Neuronal stem cell (in vitro differentiated cells): ENCODE measurements at regions not wholly inside any gene's neighbourhood (a gene's known extent, or its start where the extent isn't known, plus 50 kb on each side); places are given as distances from the start of the nearest gene placed in this dataset.

Experiments
- DNase-seq: peaks from one replicate; pipeline ENCODE4 v3.0.0-alpha.2; 2013; ENCODE audit warnings: low spot score
- H2AFZ ChIP-seq: one replicate; pipeline ENCODE4 v1.6.1; 2013; ENCODE audit warnings: mild to moderate bottlenecking, low read length, inconsistent platforms
- H2AK5ac ChIP-seq: 2 replicates; pipeline ENCODE4 v1.6.1; 2013; ENCODE audit warnings: low read depth, mild to moderate bottlenecking, inconsistent platforms, low read length, moderate library complexity, mixed read lengths
- H2BK120ac ChIP-seq: 2 replicates; pipeline ENCODE4 v1.6.1; 2013; ENCODE audit warnings: low read depth, mild to moderate bottlenecking, inconsistent platforms, low read length, moderate library complexity, mixed read lengths
- H2BK12ac ChIP-seq: one replicate; pipeline ENCODE4 v1.6.1; 2013; ENCODE audit warnings: low read length, inconsistent platforms
- H2BK15ac ChIP-seq: 2 replicates; pipeline ENCODE4 v1.6.1; 2013; ENCODE audit warnings: mild to moderate bottlenecking, low read length, inconsistent platforms, mixed read lengths
- H2BK5ac ChIP-seq: one replicate; pipeline ENCODE4 v1.6.1; 2013; ENCODE audit warnings: inconsistent platforms, mild to moderate bottlenecking, low read length, moderate library complexity
- H3K14ac ChIP-seq: one replicate; pipeline ENCODE4 v1.6.1; 2013; ENCODE audit warnings: low read length, inconsistent platforms
- H3K18ac ChIP-seq: 2 replicates; pipeline ENCODE4 v1.6.1; 2013; ENCODE audit warnings: low read length, inconsistent platforms
- H3K23ac ChIP-seq: 2 replicates; pipeline ENCODE4 v1.6.1; 2013; ENCODE audit warnings: low read depth, mild to moderate bottlenecking, mixed read lengths, low read length, inconsistent platforms; ENCODE audit not compliant: poor library complexity
- H3K27ac ChIP-seq: replicated peaks from 3 replicates; pipeline ENCODE4 v1.5.1; 2013; ENCODE audit warnings: low read length, inconsistent platforms
- H3K27me3 ChIP-seq, 3 experiments: 2 replicates each; pipeline ENCODE4 v1.6.1; 2013; ENCODE audit warnings: low read length in 3 of 3, mild to moderate bottlenecking in 2 of 3, inconsistent platforms in 1 of 3, low read depth in 1 of 3, mixed read lengths in 1 of 3, moderate library complexity in 1 of 3; ENCODE audit not compliant: control insufficient read depth in 3 of 3, insufficient read depth in 3 of 3
- H3K36me3 ChIP-seq, 2 donors: replicated peaks in 1 of 2; 2 replicates each; pipeline ENCODE4 v1.6.1; 2013; ENCODE audit warnings: low read length in 2 of 2; ENCODE audit not compliant: control insufficient read depth in 2 of 2, insufficient read depth in 2 of 2
- H3K4ac ChIP-seq: 2 replicates; pipeline ENCODE4 v1.6.1; 2013; ENCODE audit warnings: inconsistent platforms, mild to moderate bottlenecking, low read length, moderate library complexity
- H3K4me1 ChIP-seq, 2 donors: 1 replicate in 1 of 2; 2 replicates in 1 of 2; pipeline ENCODE4 v1.6.1; 2013; ENCODE audit warnings: low read length in 2 of 2, low read depth in 1 of 2; ENCODE audit not compliant: control insufficient read depth in 2 of 2, insufficient read depth in 1 of 2
- H3K4me2 ChIP-seq: one replicate; pipeline ENCODE4 v1.6.1; 2013; ENCODE audit warnings: mild to moderate bottlenecking, low read length, inconsistent platforms; ENCODE audit not compliant: insufficient read depth, poor library complexity, severe bottlenecking
- H3K4me3 ChIP-seq, 2 donors: 2 replicates each; pipeline ENCODE4 v1.5.1; 2013; ENCODE audit warnings: low read length in 2 of 2, mild to moderate bottlenecking in 2 of 2, inconsistent platforms in 1 of 2, moderate library complexity in 1 of 2
- H3K79me1 ChIP-seq: one replicate; pipeline ENCODE4 v1.6.1; 2013; ENCODE audit warnings: low read depth, mild to moderate bottlenecking, inconsistent platforms, low read length, moderate library complexity
- H3K9ac ChIP-seq: one replicate; pipeline ENCODE4 v1.6.1; 2013; ENCODE audit warnings: mild to moderate bottlenecking, low read depth, low read length, inconsistent platforms; ENCODE audit not compliant: poor library complexity
- H3K9me3 ChIP-seq, 2 donors: replicated peaks in 1 of 2; 2 replicates each; pipeline versions ENCODE3 to v1.6.1; 2013; ENCODE audit warnings: low read length in 2 of 2, mild to moderate bottlenecking in 2 of 2, inconsistent platforms in 1 of 2, low read depth in 1 of 2, mixed read lengths in 1 of 2, moderate library complexity in 1 of 2; ENCODE audit not compliant: control insufficient read depth in 2 of 2, insufficient read depth in 1 of 2
- H4K8ac ChIP-seq: one replicate; pipeline ENCODE4 v1.6.1; 2013; ENCODE audit warnings: low read depth, mild to moderate bottlenecking, inconsistent platforms, low read length, moderate library complexity
- H4K91ac ChIP-seq: one replicate; pipeline ENCODE4 v1.6.1; 2013; ENCODE audit warnings: low read length, low read depth, mild to moderate bottlenecking, inconsistent platforms; ENCODE audit not compliant: poor library complexity
- WGBS, 2 donors: extraction: QIAGEN DNeasy Blood & Tissue Kit; methylation state at CpG; one replicate each; pipeline ENCODE4 v1.1.7; 2013; ENCODE audit warnings: missing lambda C conversion rate in 2 of 2, mixed read lengths in 1 of 2; ENCODE audit not compliant: insufficient read length in 2 of 2, insufficient replicate concordance in 1 of 2; ENCODE audit errors: extremely low coverage in 2 of 2; 5-methylcytosine and 5-hydroxymethylcytosine counted together

GRCh38 chr9:107547303-107547702 lies 57.7 kb upstream of the KLF4 start:
- Histone ChIP-seq H4K91ac (no peak overlapping the region), H3K9ac (no peak overlapping the region), H3K27me3 (peaks cover 0 to 5% (median 0%) of the 10 kb centered on the region in 3 experiments), H2AK5ac (no peak overlapping the region), H2BK120ac (no peak overlapping the region), H3K36me3 (no peaks in the 10 kb centered on the region), H3K79me1 (no peaks in the 10 kb centered on the region), H2BK12ac (no peak overlapping the region), H3K23ac (no peak overlapping the region), H3K4me3 (no peak overlapping the region), H3K18ac (no peak overlapping the region), H2AFZ (no peak overlapping the region), H3K4me2 (no peak overlapping the region), H3K9me3 (no peaks in the 10 kb centered on the region), H3K4me1 (no peaks in the 10 kb centered on the region), H3K14ac (no peak overlapping the region), H2BK5ac (no peak overlapping the region), H2BK15ac (no peak overlapping the region), H4K8ac (no peak overlapping the region), H3K4ac (no peak overlapping the region), H3K27ac (no peak overlapping the region)
- no CpG with 5 or more reads among the region's 2 CpGs for WGBS, 2 donors
- no peak for DNase-seq

GRCh38 chr9:107546859-107547258 lies 57.3 kb upstream of the KLF4 start:
- H4K8ac ChIP-seq, result no peak overlapping the region
- no peak overlapping the region for H3K4me2 ChIP-seq
- H3K79me1 ChIP-seq, result no peaks in the 10 kb centered on the region

GRCh38 chr9:107545036-107545435 lies 55.5 kb upstream of the KLF4 start:
- no peak overlapping the region for H3K23ac ChIP-seq
- no peaks in the 10 kb centered on the region for H3K79me1 ChIP-seq
- no peak overlapping the region for H2AFZ ChIP-seq
- H3K4me1 ChIP-seq, result no peaks in the 10 kb centered on the region
- no peak for DNase-seq
- H3K4me3 ChIP-seq, result no peak overlapping the region
- H3K14ac ChIP-seq, result no peak overlapping the region
- H2BK120ac ChIP-seq, result no peak overlapping the region
- no peak overlapping the region for H3K4me2 ChIP-seq
- peaks cover 0 to 5% (median 0%) of the 10 kb centered on the region in 3 experiments for H3K27me3 ChIP-seq
- H3K18ac ChIP-seq, result no peak overlapping the region
- no peak overlapping the region for H3K9ac ChIP-seq
- H3K27ac ChIP-seq, result no peak overlapping the region
- no peak overlapping the region for H2BK5ac ChIP-seq
- no peak overlapping the region for H4K91ac ChIP-seq
- no peak overlapping the region for H4K8ac ChIP-seq
- H3K36me3 ChIP-seq, result no peaks in the 10 kb centered on the region
- H3K9me3 ChIP-seq, result no peaks in the 10 kb centered on the region
- H2BK12ac ChIP-seq, result no peak overlapping the region
- H3K4ac ChIP-seq, result no peak overlapping the region
- no peak overlapping the region for H2BK15ac ChIP-seq
- H2AK5ac ChIP-seq, result no peak overlapping the region
- no CpG with 5 or more reads among the region's 3 CpGs for WGBS, 2 donors

More at GRCh38 chr9:107546859-107547258, 57.3 kb upstream of the KLF4 start:
- Histone ChIP-seq H2AFZ (no peak overlapping the region), H3K23ac (no peak overlapping the region), H2BK15ac (no peak overlapping the region), H3K27ac (no peak overlapping the region), H2BK12ac (no peak overlapping the region), H3K18ac (no peak overlapping the region), H2BK120ac (no peak overlapping the region), H3K4me3 (no peak overlapping the region), H3K9me3 (no peaks in the 10 kb centered on the region), H3K36me3 (no peaks in the 10 kb centered on the region), H3K4ac (no peak overlapping the region), H3K27me3 (peaks cover 0 to 5% (median 0%) of the 10 kb centered on the region in 3 experiments), H3K9ac (no peak overlapping the region), H3K14ac (no peak overlapping the region), H2AK5ac (no peak overlapping the region), H4K91ac (no peak overlapping the region), H2BK5ac (no peak overlapping the region), H3K4me1 (no peaks in the 10 kb centered on the region)
- no peak for DNase-seq

GRCh38 chr9:107542411-107543157 lies 53.0 kb upstream of the KLF4 start:
- no peak overlapping the region for H2BK120ac ChIP-seq
- H4K91ac ChIP-seq, result no peak overlapping the region
- no peak overlapping the region for H2BK5ac ChIP-seq
- no peak overlapping the region for H3K4me2 ChIP-seq
- no peaks in the 10 kb centered on the region for H3K4me1 ChIP-seq
- H3K4ac ChIP-seq, result no peak overlapping the region
- no peak overlapping the region for H3K4me3 ChIP-seq
- H2BK15ac ChIP-seq, result no peak overlapping the region
- no peak overlapping the region for H3K9ac ChIP-seq
- no peak overlapping the region for H3K14ac ChIP-seq
- no peak overlapping the region for H4K8ac ChIP-seq
- no peaks in the 10 kb centered on the region for H3K9me3 ChIP-seq
- H2AFZ ChIP-seq, result no peak overlapping the region
- H2AK5ac ChIP-seq, result no peak overlapping the region
- H3K23ac ChIP-seq, result no peak overlapping the region
- DNase-seq, result no peak
- no peaks in the 10 kb centered on the region for H3K79me1 ChIP-seq
- no peak overlapping the region for H3K27ac ChIP-seq
- H3K27me3 ChIP-seq, result no peaks in the 10 kb centered on the region
- H3K36me3 ChIP-seq, result no peaks in the 10 kb centered on the region
- H3K18ac ChIP-seq, result no peak overlapping the region
- WGBS, 2 donors, result no CpG with 5 or more reads among the region's 4 CpGs
- H2BK12ac ChIP-seq, result no peak overlapping the region
